BLaER1 (cell line): ENCODE measurements at regions not wholly inside any gene's neighbourhood (a gene's known extent, or its start where the extent isn't known, plus 50 kb on each side); places are given as distances from the start of the nearest gene placed in this dataset.
"Not testable (repeated sequence)": the region's sequence is repeated elsewhere in the genome, so short reads cannot be mapped to it uniquely, and the experiment has no call there.

Experiments used
- H3K27ac ChIP-seq: shearing (Covaris generic); formaldehyde crosslinking; 2 replicates; pipeline ENCODE4 v1.8.1; 2022
- H3K27me3 ChIP-seq: shearing (Covaris generic); formaldehyde crosslinking; 2 replicates; pipeline ENCODE4 v1.8.1; 2022
- H3K36me3 ChIP-seq: shearing (Covaris generic); formaldehyde crosslinking; 2 replicates; pipeline ENCODE4 v1.8.1; 2022
- H3K4me1 ChIP-seq: shearing (Covaris generic); formaldehyde crosslinking; 2 replicates; pipeline ENCODE4 v1.8.1; 2022
- H3K4me2 ChIP-seq: shearing (Covaris generic); formaldehyde crosslinking; 2 replicates; pipeline ENCODE4 v1.8.1; 2022
- H3K4me3 ChIP-seq: shearing (Covaris generic); formaldehyde crosslinking; 2 replicates; pipeline ENCODE4 v1.8.1; 2022
- H3K9ac ChIP-seq: shearing (Covaris generic); formaldehyde crosslinking; 2 replicates; pipeline ENCODE4 v1.8.1; 2022
- H3K9me3 ChIP-seq: shearing (Covaris generic); formaldehyde crosslinking; 2 replicates; pipeline ENCODE4 v1.8.1; 2022
- H4K20me1 ChIP-seq: shearing (Covaris generic); formaldehyde crosslinking; 2 replicates; pipeline ENCODE4 v1.8.1; 2022
- Cebpa-rat ChIP-seq: shearing (Covaris generic); IDR thresholded peaks from 2 replicates; pipeline ENCODE4 v1.8.1; 2022

- no peak for TF ChIP-seq Cebpa-rat
- Histone ChIP-seq H3K36me3 (peaks cover 3% of the 10 kb centered on the region; the same call in 1 of the 2 replicates), H3K4me2 (peak overlapping the region; percentile 49), H4K20me1 (no peaks in the 10 kb centered on the region), H3K27ac (peak overlapping the region; percentile 81), H3K4me3 (no peak overlapping the region), H3K4me1 (peaks cover 37% of the 10 kb centered on the region), H3K9me3 (peaks cover 48% of the 10 kb centered on the region), H3K9ac (peak overlapping the region; percentile 59), H3K27me3 (peaks cover 14% of the 10 kb centered on the region)
Measured at GRCh38 chr12:62196146-62196545, 64.1 kb upstream of the USP15 start.

GRCh38 chr12:62202861-62203260, 57.3 kb upstream of the USP15 start:
- not testable (repeated sequence) for H3K36me3 ChIP-seq, H3K4me3 ChIP-seq, H3K9ac ChIP-seq, H3K27me3 ChIP-seq, H3K4me2 ChIP-seq, H4K20me1 ChIP-seq, H3K27ac ChIP-seq
- Histone ChIP-seq H3K9me3 (peaks cover 62% of the 10 kb centered on the region), H3K4me1 (peaks cover 13% of the 10 kb centered on the region)

- no peak overlapping the region for H3K4me3 ChIP-seq
- peaks cover 44% of the 10 kb centered on the region for H3K9me3 ChIP-seq
- H3K4me2 ChIP-seq = no peak overlapping the region
- H3K27me3 ChIP-seq = no peaks in the 10 kb centered on the region
- no peak for TF ChIP-seq Cebpa-rat
- no peaks in the 10 kb centered on the region for H3K36me3 ChIP-seq
- H3K9ac ChIP-seq = no peak overlapping the region
- no peak overlapping the region for H3K27ac ChIP-seq
- no peaks in the 10 kb centered on the region for H3K4me1 ChIP-seq
- no peaks in the 10 kb centered on the region for H4K20me1 ChIP-seq
Measured at GRCh38 chr12:62205346-62205745, 54.9 kb upstream of the USP15 start.

- H3K27me3 ChIP-seq = no peaks in the 10 kb centered on the region
- H3K27ac ChIP-seq = no peak overlapping the region
- no peak overlapping the region for H3K4me2 ChIP-seq
- no peak overlapping the region for H3K9ac ChIP-seq
- H3K36me3 ChIP-seq = no peaks in the 10 kb centered on the region
- H3K9me3 ChIP-seq = peaks cover 30% of the 10 kb centered on the region
- no peak overlapping the region for H3K4me3 ChIP-seq
- TF ChIP-seq Cebpa-rat = no peak
- no peaks in the 10 kb centered on the region for H4K20me1 ChIP-seq
- H3K4me1 ChIP-seq = no peaks in the 10 kb centered on the region
Measured at GRCh38 chr12:62207248-62207647, 53.0 kb upstream of the USP15 start.
